ENCODE measurements at regions not wholly inside any gene's neighbourhood (a gene's known extent, or its start where the extent isn't known, plus 50 kb on each side); places are given as distances from the start of the nearest gene placed in this dataset.
"Not testable (repeated sequence)": the region's sequence is repeated elsewhere in the genome, so short reads cannot be mapped to it uniquely, and the experiment has no call there.

- TF ChIP-seq CTCF (IDR thresholded peaks at IDR 0.05); ZFX (IDR thresholded peaks at IDR 0.05; ENCODE audit: borderline replicate concordance): not testable (repeated sequence)
Measured at GRCh38 chr14:47901141-47901540, 225.7 kb upstream of the MDGA2 start.

Data from 22Rv1 (cell line).